K562 (cell line): ENCODE measurements at regions not wholly inside any gene's neighbourhood (a gene's known extent, or its start where the extent isn't known, plus 50 kb on each side); places are given as distances from the start of the nearest gene placed in this dataset.

Source experiments
- ATAC-seq: fragments of 200-7000 bp; cut with Tn5 transposase; 3 replicates; pipeline ENCODE4 v1.9.1; 2020; ENCODE audit warnings: moderate library complexity
- BruUV-seq: library from RNA; stranded (reverse); fragments of 400-500 nt; replicated peaks from 2 replicates; lab custom pipeline; 2021; lab: Mats Ljungman, UMichigan
- CTCF ChIA-PET: fragments of 300-600 bp; formaldehyde crosslinking; extraction: SDS; loops from one replicate; lab custom pipeline; 2021; ENCODE audit warnings: low intra/inter-chr PET ratio; lab: Yijun Ruan, JAX
- POLR2A ChIA-PET: fragments of 300-600, 350-650 bp; sonication (Branson Sonifier 250); formaldehyde crosslinking; extraction: SDS; loops from one replicate; lab custom pipeline; 2021; ENCODE audit warnings: antibody characterized with exemption, inconsistent platforms; lab: Yijun Ruan, JAX
- DNase-seq, 4 experiments: peaks; one replicate each; pipeline versions ENCODE4 v3.0.0 to v3.0.0-alpha.2; 2011 to 2018; ENCODE audit warnings: low spot score in 3 of 4, mixed read lengths in 3 of 4; ENCODE audit errors: extremely low read depth in 1 of 4
- FAIRE-seq: peaks from 2 replicates; lab custom pipeline; 2011; peaks lifted over from hg19 to GRCh38; lab: Jason Lieb, UNC
- H2AFZ ChIP-seq: 2 replicates; pipeline ENCODE4 v1.6.0; 2011; ENCODE audit warnings: low read depth, low read length, control low read depth, inconsistent platforms
- H3K27ac ChIP-seq: fragments of 200-600 bp; 3 replicates; pipeline ENCODE4 v1.8.0; 2011; ENCODE audit warnings: low read depth, mild to moderate bottlenecking, control low read depth, inconsistent platforms, low read length, moderate library complexity, mixed read lengths; ENCODE audit errors: extremely low read depth
- H3K27me3 ChIP-seq, 2 experiments: fragments of 300-600 bp in 1 of 2; 2 replicates in 1 of 2; 3 replicates in 1 of 2; pipeline versions ENCODE4 v1.6.0 to v1.8.0; 2011; ENCODE audit warnings: inconsistent platforms in 2 of 2, low read length in 2 of 2, mild to moderate bottlenecking in 1 of 2, mixed read lengths in 1 of 2, moderate library complexity in 1 of 2; ENCODE audit not compliant: control insufficient read depth in 2 of 2, insufficient read depth in 2 of 2
- H3K36me3 ChIP-seq: fragments of 300-600 bp; 3 replicates; pipeline ENCODE4 v1.8.0; 2011; ENCODE audit warnings: mild to moderate bottlenecking, low read length, inconsistent platforms; ENCODE audit not compliant: control insufficient read depth, insufficient read depth
- H3K4me1 ChIP-seq, 2 experiments: fragments of 200-600 bp in 1 of 2; replicated peaks in 1 of 2; 2 replicates in 1 of 2; 3 replicates in 1 of 2; pipeline versions ENCODE4 v1.5.1 to v1.8.0; 2011; ENCODE audit warnings: inconsistent platforms in 2 of 2, low read length in 2 of 2, mild to moderate bottlenecking in 1 of 2, mixed read lengths in 1 of 2, moderate library complexity in 1 of 2; ENCODE audit not compliant: control insufficient read depth in 2 of 2, insufficient read depth in 2 of 2
- H3K4me2 ChIP-seq: 2 replicates; pipeline ENCODE4 v1.6.1; 2011; ENCODE audit warnings: low read length, control low read depth, inconsistent platforms, mixed read lengths; ENCODE audit not compliant: insufficient read depth
- H3K4me3 ChIP-seq: fragments of 200-600 bp; sonication (generic), shearing (Covaris generic); 2 replicates; pipeline ENCODE4 v1.5.1; 2016; ENCODE audit warnings: control low read depth, inconsistent platforms
- H3K79me2 ChIP-seq: fragments of 200-600 bp; 3 replicates; pipeline ENCODE4 v1.8.0; 2011; ENCODE audit warnings: low read length, inconsistent platforms; ENCODE audit not compliant: control insufficient read depth, insufficient read depth
- H3K9ac ChIP-seq, 2 experiments: 2 replicates each; pipeline versions ENCODE4 v1.6.0 to v1.6.1; 2011; ENCODE audit warnings: low read depth in 2 of 2, low read length in 2 of 2, control low read depth in 1 of 2, inconsistent platforms in 1 of 2, mild to moderate bottlenecking in 1 of 2, mixed read lengths in 1 of 2; ENCODE audit not compliant: insufficient read depth in 1 of 2
- H3K9me1 ChIP-seq: one replicate; pipeline ENCODE4 v1.6.0; 2011; ENCODE audit warnings: inconsistent platforms, mild to moderate bottlenecking, low read length, moderate library complexity; ENCODE audit not compliant: control insufficient read depth, insufficient read depth
- H3K9me3 ChIP-seq: replicated peaks from 2 replicates; pipeline ENCODE4 v1.5.1; 2011; ENCODE audit warnings: low read depth, low read length, inconsistent platforms; ENCODE audit not compliant: control insufficient read depth, insufficient read depth
- H4K20me1 ChIP-seq: replicated peaks from 2 replicates; pipeline ENCODE4 v1.6.1; 2011; ENCODE audit warnings: low read length, inconsistent platforms, mixed read lengths; ENCODE audit not compliant: control insufficient read depth, insufficient read depth
- CTBP1 ChIP-seq: fragments of 450-650 bp; IDR thresholded peaks from 2 replicates; pipeline ENCODE4 v1.6.1; 2016; ENCODE audit warnings: borderline replicate concordance
- CTCF ChIP-seq, 3 experiments: IDR thresholded peaks in 2 of 3; conservative IDR thresholded peaks in 1 of 3; 2 replicates each; pipeline ENCODE4 v1.5.1; 2011 to 2012; ENCODE audit warnings: low read length in 3 of 3, mild to moderate bottlenecking in 3 of 3, control low read depth in 2 of 3, improper control_type of control experiment in 1 of 3, inconsistent platforms in 1 of 3, low read depth in 1 of 3, mixed read lengths in 1 of 3, moderate library complexity in 1 of 3; ENCODE audit not compliant: insufficient read depth in 2 of 3
- CTCFL ChIP-seq: IDR thresholded peaks from 2 replicates; pipeline ENCODE4 v1.6.1; 2011; ENCODE audit warnings: borderline replicate concordance, low read depth, mild to moderate bottlenecking, moderate library complexity, low read length; ENCODE audit not compliant: insufficient read depth, poor library complexity, severe bottlenecking
- CXXC5 ChIP-seq: fragments of 250-450 bp; sonication (Bioruptor Pico); IDR thresholded peaks from 2 replicates; pipeline ENCODE4 v1.8.0; 2022; ENCODE audit warnings: inconsistent platforms, mild to moderate bottlenecking, moderate library complexity
- ERF ChIP-seq: fragments of 450-650 bp; formaldehyde crosslinking; IDR thresholded peaks from 2 replicates; pipeline ENCODE4 v1.4.0; 2020; ENCODE audit warnings: mild to moderate bottlenecking, mixed read lengths
- HES1 ChIP-seq: fragments of 450-650 bp; IDR thresholded peaks from 2 replicates; pipeline ENCODE4 v1.6.1; 2016; ENCODE audit warnings: low read depth, mild to moderate bottlenecking, moderate library complexity
- MTA2 ChIP-seq: fragments of 450-650 bp; IDR thresholded peaks from 2 replicates; pipeline ENCODE4 v1.6.1; 2016; ENCODE audit warnings: low read depth
- NCOR1 ChIP-seq: fragments of 450-650 bp; IDR thresholded peaks from 2 replicates; pipeline ENCODE4 v1.6.1; 2016; ENCODE audit warnings: mild to moderate bottlenecking, moderate library complexity
- PTRF ChIP-seq: fragments of 450-650 bp; IDR thresholded peaks from 2 replicates; pipeline ENCODE4 v1.6.1; 2016; ENCODE audit warnings: mild to moderate bottlenecking, missing genetic modification characterization, missing compliant biosample characterization
- RFX1 ChIP-seq: fragments of 450-650 bp; IDR thresholded peaks from 2 replicates; pipeline ENCODE4 v1.6.1; 2016; ENCODE audit warnings: mild to moderate bottlenecking, moderate library complexity
- SAP30 ChIP-seq: fragments of 200-600 bp; sonication (generic); IDR thresholded peaks from 2 replicates; pipeline ENCODE4 v1.6.1; 2012; ENCODE audit warnings: borderline replicate concordance, low read depth, mild to moderate bottlenecking, moderate library complexity, low read length, control low read depth, inconsistent platforms; ENCODE audit not compliant: insufficient read depth, poor library complexity, severe bottlenecking
- XRCC5 ChIP-seq: fragments of 200-400 bp; formaldehyde crosslinking; IDR thresholded peaks from 2 replicates; pipeline ENCODE4 v1.6.1; 2017; ENCODE audit warnings: low read depth, mild to moderate bottlenecking, low read length
- WGBS: fragments of 100-300 bp; shearing (Covaris generic); methylation state at CpG from one replicate; pipeline ENCODE4 v1.1.6; 2016; ENCODE audit warnings: low coverage, mixed read lengths; ENCODE audit not compliant: insufficient coverage; ENCODE audit errors: missing lambda C conversion rate; 5-methylcytosine and 5-hydroxymethylcytosine counted together
- in situ Hi-C: fragments of 300-500 bp; cut with MboI; formaldehyde crosslinking; loops from 4 replicates; pipeline ENCODE4 v1.15.0; 2018; ENCODE audit warnings: inconsistent platforms, mixed read lengths
- intact Hi-C: fragments of 100-400 bp; cut with micrococcal nuclease; formaldehyde crosslinking; loops from 2 replicates; pipeline ENCODE4 v1.14.2; 2022

- H3K27ac ChIP-seq = no peak overlapping the region
- POLR2A ChIA-PET = interaction anchor here (1.5 kb wide), 1 partner anchor 9 kb away, joined by 4 read pairs; no protein-coding TSS in a partner anchor
- no peak overlapping the region for H3K4me2 ChIP-seq
- no peak overlapping the region for H3K4me3 ChIP-seq
- H3K79me2 ChIP-seq = no peaks in the 10 kb centered on the region
- TF ChIP-seq PTRF (tag) (no peak), SAP30 (no peak), CXXC5 (CRISPR knock-in tag) (no peak), NCOR1 (no peak), CTBP1 (no peak), XRCC5 (no peak), CTCF (IDR thresholded peaks at IDR 0.05 in 2 of 3, conservative IDR thresholded peaks at IDR 0.05 in 1 of 3; ENCODE audit: insufficient read depth in 2 of 3, low read depth in 1 of 3, low read length in 3 of 3) (peak in 2 of 3 experiments; percentile 18 to 29; a peak in 1 of 6 replicates), CTCFL (peak; percentile 26), HES1 (no peak), MTA2 (no peak), RFX1 (no peak), ERF (CRISPR knock-in tag) (no peak)
- FAIRE-seq (no peak), DNase-seq (no peak), ATAC-seq (no peak)
- no peaks in the 10 kb centered on the region for H3K9me3 ChIP-seq
- H2AFZ ChIP-seq = no peak overlapping the region
- 88% methylated on average over 13 of the region's 15 CpGs for WGBS
- H3K4me1 ChIP-seq = peaks cover 0 to 35% of the 10 kb centered on the region in 2 experiments; a peak in 2 of 5 replicates
- peak overlapping the region in 1 of 2 experiments; percentile 33; a peak in 1 of 4 replicates for H3K9ac ChIP-seq
- 0 out of 2 replicates have a peak, but pooled peaks cover 7% of the 10 kb centered on the region for H4K20me1 ChIP-seq
- CTCF ChIA-PET = no interaction called here
- no peaks in the 10 kb centered on the region for H3K27me3 ChIP-seq
- H3K36me3 ChIP-seq = peaks cover 69% of the 10 kb centered on the region; the same call in 2 of the 3 replicates
- in situ Hi-C loops (no loop called here), intact Hi-C loops (no loop called here)
- BruUV-seq = no TSS peak
- no peaks in the 10 kb centered on the region for H3K9me1 ChIP-seq
Observed at GRCh38 chr12:124398578-124399227, 103.8 kb downstream of the RFLNA start.
